ENCODE measurements at regions not wholly inside any gene's neighbourhood (a gene's known extent, or its start where the extent isn't known, plus 50 kb on each side); places are given as distances from the start of the nearest gene placed in this dataset.
"Not testable (repeated sequence)": the region's sequence is repeated elsewhere in the genome, so short reads cannot be mapped to it uniquely, and the experiment has no call there.

DNA sequence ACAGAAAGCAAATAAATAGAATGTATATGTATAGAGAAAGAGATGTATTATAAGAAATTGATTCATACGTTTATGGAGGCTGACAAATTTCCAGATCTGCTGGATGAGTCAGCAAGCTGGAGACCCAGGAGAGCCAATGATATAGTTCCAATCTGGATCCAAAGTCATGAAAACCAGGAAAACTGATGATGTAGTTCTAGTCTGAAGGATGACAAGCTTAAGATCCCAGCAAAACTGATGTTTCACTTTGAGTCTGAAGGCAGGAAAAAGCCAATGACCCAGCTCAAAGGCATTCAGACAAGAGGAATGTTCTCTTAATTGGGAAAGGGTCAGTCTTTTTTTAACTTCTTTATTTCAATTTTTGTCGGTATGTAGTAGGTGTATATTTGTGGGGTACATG, 102.6 kb downstream of the LHFPL1 start:
- intact Hi-C loops (cut with DNase I) = no loop called here
- no peak for DNase-seq

DNA sequence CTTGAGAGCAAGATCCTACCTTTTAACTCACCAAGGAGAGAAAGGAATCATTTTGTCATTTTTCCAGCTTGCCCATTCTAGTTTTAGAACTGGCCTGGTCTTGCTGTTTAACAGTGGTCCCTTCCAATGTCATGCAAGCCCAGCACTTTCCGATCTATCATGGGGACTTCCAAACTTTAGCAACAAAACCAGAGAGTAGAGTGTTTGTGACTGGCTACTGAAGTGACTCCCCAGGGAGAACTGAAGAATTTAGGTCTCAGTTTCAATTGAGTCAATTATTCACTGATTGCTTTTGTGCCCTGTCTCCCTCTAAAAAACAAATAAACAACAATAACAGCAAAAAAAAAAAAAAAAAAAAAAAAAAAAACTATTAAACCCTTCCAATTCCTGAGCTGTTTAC, 108.3 kb downstream of the LHFPL1 start:
- no peak for DNase-seq
- intact Hi-C loops (cut with DNase I) = no loop called here

DNA sequence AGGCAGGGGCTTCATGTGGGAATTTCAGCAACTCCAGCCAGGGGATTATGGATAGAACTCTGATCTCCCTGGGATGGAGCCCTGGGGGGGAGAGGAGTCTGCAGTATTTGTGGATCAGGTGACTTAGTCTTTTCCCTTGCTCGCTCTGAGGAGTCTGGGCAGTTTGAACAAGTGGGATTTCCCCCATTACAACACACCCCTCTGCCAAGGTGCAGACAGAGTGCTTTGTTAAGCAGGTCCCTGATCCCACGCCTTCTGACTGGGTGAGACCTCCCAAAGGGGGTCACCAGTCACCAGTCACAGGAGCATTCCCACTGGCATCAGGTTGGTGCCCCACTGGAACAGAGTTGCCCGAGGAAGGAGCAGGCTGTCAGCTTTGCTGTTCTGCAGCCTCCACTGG, 123.9 kb downstream of the LHFPL1 start:
- DNase-seq = peak in 2 of 10 donors; percentile 33 to 57
- intact Hi-C loops (cut with DNase I) = no loop called here

DNA sequence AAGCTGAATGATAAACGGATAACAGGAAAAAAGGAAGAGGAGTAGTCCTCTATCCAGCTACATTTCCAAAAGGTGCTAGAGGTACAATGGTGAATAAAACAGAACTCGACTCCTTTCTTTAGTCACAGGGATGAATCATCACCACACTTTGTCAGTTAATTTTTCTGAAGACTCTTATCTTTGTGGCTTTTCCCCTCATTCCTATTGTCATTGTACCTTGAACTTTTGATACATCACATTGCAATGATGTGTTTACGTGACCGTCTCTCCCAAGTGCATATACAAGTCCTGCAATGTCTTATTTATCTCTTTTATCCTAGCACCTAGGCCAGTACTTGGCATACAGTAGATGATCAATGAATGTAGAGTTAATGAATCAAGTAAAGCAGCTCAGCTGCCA, 134.7 kb downstream of the LHFPL1 start:
- intact Hi-C loops (cut with DNase I) = no loop called here

DNA sequence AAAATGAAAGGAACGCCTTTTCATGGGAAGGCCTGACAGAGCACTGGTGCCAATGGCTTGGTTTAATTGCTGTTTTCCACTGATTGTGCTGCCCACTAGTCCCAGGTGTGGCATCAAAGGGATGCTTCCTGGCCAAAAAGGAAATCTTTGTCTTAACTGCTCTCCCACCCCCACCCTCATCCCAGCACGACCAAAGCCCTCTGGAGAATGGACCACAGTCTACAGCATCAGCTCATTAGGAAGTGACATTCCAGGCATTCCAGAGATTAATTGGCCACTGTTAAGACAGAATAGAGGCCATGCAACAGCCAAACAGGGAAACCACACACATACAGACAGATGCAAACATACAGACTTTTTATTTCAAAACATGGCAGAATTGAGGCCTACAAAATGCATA, 143.2 kb downstream of the LHFPL1 start:
- intact Hi-C loops (cut with DNase I) = no loop called here
- DNase-seq = no peak

More for the DNA sequence above, 134.7 kb downstream of the LHFPL1 start:
- no peak for DNase-seq

DNA sequence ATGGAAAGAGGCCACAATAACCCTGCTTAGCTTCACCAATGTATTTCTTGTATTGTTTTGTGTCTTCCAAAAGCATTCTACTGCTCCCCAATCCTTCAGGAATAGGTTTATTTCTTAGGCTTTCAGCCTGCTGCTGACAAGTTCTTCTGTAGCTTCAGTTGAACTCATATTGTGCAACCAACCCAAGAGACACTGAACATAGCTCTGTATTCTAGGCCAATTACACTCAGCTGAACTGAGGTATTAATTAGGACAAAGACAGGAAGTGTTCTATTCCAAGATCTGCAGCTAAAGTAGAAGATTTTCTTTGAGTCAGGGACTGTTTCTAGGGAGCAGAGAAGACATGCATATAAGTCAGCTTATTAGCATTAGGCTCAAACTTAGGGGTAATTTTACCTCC, 151.8 kb downstream of the LHFPL1 start:
- no peak for DNase-seq
- intact Hi-C loops (cut with DNase I) = no loop called here

DNA sequence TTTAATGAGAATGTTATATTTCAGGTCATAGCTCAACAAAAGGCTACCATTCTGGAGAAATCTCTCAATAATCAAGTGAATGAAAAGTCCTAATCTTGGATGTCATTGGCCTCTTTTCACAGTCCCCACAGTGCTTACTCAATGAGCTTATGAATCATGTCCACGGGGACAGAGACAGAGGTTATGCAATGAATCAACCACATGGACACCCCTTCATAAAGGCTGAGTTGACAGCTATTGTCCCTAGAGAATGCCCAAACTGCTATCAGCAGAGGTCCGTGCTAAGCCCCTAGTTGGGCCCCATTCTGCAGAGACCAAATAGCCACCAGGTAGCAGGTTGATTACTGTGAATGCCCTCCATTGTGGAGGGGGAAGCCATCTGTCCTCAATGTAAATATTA, 158.1 kb downstream of the LHFPL1 start:
- intact Hi-C loops (cut with DNase I) = no loop called here
- DNase-seq = no peak

DNA sequence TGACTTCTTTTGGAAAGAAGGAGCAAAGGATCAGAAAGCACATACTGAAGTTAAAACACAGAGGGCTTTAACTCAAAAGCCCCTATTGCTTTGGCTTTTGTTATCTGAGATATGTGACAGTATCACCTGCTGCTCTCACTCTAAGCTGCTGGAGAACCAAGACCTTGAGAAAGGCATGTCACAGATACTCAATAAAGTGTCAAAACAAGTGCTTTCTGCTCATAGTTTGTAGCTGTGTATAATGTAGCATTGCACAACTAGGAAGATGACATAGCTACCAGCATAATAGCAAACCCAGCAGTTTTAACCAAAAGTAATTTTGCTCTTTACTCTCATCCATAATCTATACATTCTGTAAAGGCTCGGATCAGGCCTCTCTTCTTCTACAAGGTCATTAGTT, 159.6 kb downstream of the LHFPL1 start:
- intact Hi-C loops (cut with DNase I) = no loop called here

DNA sequence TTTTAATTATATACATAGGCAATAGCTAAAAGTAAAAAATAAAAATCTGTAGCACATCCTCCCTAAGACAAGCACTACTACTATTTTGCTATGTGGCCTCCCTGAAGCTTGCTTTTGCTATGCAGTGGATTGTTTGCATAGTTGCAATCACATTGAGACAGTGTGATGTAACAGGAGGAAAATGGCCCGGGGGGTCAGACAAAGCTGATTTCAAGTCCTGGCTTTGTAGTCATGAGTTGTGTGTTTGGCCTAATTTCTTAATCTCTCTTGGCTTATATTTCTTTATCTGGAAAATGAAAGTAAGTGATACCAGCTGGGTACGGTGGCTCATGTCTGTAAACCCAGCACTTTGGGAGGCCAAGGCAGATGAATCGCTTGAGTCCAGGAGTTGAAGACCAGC, 166.6 kb downstream of the LHFPL1 start:
- DNase-seq = no peak
- intact Hi-C loops (cut with DNase I) = no loop called here

More for the DNA sequence above, 159.6 kb downstream of the LHFPL1 start:
- DNase-seq = no peak

DNA sequence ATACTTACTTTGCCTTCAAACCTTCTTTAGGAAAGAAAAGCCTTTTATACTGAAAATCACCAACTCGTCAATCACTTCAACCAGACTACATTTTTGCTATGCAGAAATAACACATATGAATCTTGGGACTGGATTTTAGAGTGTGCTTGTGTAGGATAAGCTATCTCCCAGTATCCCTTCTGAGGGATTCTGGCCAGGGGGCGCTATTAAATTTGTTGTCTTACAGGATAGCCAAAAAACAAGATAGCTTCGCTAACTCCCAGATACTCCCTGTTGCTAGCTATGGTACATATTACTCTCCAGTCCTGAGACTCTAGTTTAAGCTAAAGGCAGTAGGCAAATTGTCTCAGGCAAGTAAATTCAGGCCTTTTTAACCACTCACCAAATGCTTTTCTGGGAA, 167.2 kb downstream of the LHFPL1 start:
- DNase-seq = no peak
- intact Hi-C loops (cut with DNase I) = no loop called here

DNA sequence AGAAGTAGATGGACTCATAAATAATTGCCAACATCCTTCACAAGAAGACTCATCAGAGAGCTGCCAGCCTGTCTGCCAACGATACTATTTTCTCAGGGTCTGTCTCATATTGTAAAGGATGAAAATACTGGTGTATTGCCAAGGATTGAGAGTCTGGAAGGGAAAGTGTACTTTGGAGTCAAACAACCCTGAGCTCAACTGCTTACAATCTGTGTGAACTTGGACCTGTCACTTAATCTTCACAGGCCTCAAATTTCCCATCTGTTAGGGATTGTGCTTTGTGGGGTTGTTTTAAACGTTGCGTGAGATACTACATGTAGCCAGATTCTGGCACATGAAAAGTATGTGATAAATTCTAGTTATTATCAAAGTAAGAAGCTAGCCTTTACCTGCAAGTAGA, 169.1 kb downstream of the LHFPL1 start:
- intact Hi-C loops (cut with DNase I) = no loop called here
- DNase-seq = no peak

DNA sequence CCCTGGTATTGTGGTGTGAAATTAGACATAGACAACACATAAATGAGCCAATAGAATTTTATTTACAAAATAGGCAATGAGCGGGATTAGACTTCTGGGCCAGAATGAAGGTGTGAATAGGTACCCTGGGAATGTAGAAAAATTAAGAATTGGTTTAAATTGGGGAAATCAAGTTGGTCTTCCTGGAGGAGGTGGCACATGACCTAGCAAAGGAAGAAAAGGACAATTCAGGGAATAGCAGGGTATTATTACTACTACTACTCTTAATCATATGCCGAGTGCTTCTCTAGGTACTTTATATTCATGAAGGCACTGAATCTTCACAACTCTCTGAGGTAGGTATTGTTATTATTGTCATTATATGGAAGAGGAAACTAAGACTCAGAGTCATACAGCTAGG, 202.1 kb downstream of the LHFPL1 start:
- intact Hi-C loops (cut with DNase I) = no loop called here
- no peak for DNase-seq

DNA sequence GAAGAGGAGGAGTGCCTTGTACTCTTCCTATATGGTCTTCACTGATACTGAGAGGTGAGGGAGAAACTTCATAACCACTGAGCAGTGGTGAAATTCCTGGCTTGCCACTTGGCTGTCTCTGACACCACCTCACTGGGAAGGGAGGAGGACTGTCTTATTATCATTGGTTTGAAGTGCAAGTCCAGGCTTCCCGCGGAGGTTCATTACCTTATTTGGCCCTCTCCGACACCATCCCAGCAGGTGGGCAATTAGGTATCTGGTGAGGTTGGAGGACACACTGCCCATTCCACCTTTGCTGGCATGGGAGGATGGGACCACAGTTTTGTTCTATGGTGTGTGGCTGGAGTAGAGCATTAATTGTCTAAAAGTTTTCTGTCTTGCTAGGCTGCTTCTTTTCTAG, 206.1 kb downstream of the LHFPL1 start:
- intact Hi-C loops (cut with DNase I) = no loop called here
- DNase-seq = no peak

DNA sequence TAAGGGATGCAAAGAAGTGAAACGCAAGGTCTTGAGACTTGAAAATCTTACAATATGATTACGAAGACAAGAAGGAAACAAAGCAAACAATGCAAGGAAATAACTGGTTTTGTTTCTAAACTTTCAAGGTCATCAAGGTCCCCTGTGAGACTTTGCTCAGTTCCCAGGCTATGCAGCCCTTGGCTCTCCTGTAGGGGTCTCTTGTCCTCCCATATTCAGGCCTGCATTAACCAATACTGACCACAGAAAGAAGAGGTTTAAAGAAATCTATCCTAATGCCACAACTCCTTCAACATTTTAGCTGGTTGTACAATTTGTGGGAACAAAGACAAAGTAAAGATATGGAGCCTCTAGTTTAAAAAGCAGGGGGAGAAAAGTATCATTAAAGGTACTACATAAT, 209.2 kb downstream of the LHFPL1 start:
- intact Hi-C loops (cut with DNase I) = no loop called here
- no peak for DNase-seq

DNA sequence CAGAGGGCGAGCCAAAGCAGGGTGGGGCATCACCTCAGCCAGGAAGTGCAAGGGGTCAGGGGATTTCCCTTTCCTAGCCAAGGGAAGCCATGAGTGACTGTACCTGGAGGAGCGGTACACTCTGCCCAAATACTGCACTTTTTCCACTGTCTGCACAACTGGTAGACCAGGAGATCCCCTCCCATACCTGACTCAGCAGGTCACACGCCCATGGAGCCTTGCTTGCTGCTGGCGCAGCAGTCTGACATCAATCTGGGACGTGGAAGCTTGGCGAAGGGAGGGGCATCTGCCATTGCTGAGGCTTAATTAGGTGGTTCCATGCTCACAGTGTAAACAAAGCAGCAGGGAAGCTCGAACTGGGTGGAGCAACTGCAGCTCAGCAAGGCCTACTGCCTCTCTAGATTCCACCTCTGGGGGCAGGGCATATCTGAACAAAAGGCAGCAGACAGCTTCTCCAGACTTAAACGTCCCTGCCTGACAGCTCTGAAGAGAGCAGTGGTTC, 217.7 kb downstream of the LHFPL1 start:
- intact Hi-C loops (cut with DNase I) = not testable (repeated sequence)

DNA sequence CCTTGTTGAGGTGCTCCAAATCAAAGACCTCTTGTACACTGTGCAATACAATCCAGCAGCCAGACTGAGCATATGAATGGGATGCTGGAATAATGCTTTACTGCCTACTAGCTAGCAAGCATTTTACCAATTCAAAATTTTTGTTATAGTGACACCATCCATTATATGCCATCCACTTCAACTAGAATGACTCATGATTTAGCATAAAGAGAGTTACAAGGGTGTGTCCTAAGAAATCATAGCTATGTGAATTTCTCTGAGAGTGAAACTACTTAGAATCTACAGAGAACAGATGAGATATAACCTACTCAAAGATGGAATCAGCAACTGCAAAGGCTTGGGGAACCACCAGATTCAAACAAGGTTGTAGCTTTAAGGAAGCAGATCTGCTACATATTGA, 221.9 kb downstream of the LHFPL1 start:
- intact Hi-C loops (cut with DNase I) = no loop called here
- DNase-seq = no peak

More for the DNA sequence above, 217.7 kb downstream of the LHFPL1 start:
- DNase-seq = not testable (repeated sequence)

DNA sequence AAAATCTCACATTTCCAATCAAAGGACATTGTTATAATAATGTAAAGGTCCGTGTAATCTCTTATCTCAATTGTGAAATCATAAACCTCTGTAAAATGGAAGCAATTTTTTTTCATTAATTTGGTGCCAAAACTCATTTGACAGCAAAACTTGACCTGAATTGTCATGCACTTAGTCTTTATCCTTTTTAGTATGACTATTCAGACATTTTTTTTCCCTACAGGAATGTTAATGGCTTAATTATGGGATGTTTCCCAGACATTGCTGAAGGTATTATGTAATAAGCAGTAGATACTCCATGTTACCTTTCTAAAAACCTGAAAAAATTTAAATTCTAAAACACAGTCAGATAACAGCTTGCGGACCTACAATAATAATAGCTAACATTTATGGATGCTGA, 228.9 kb downstream of the LHFPL1 start:
- DNase-seq = no peak
- intact Hi-C loops (cut with DNase I) = no loop called here

DNA sequence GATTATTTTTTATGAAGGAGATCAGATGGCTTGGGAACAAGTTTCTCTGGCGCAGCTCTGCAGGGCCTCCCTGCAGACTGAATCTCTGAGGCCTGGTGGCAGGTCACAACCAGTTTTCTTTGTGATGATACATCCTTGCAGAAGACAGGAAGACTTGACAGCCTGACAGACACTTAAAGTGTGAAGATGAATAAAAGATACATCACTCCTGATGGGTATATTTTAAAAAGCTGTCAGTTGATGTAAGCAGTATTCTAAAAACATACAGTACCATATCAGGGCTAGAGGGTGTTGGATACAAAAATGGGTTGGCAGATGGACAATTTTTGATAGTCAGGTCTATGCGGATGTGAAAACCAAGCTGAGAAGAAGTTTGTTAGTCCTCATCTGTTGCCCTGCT, 239.5 kb downstream of the LHFPL1 start:
- no peak for DNase-seq
- intact Hi-C loops (cut with DNase I) = no loop called here

DNA sequence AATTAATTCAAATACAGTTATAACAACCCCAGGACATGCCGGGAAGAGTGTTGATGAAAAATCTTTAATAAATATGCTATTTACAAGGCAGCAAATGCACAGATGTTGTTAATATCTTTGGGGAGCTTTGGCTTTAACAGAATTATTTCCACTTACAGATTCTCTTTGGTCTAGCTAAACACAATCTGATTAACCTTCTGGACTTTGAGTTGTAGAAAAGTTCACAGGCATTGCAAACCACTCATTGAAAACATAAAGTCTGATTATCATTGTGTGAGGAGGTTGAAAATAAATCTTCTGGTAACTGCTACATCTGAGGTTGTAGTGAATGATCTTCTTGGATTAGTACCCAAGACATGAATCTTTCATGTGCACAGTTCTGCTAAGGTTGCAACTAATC, 255.6 kb downstream of the LHFPL1 start:
- intact Hi-C loops (cut with DNase I) = no loop called here
- no peak for DNase-seq

DNA sequence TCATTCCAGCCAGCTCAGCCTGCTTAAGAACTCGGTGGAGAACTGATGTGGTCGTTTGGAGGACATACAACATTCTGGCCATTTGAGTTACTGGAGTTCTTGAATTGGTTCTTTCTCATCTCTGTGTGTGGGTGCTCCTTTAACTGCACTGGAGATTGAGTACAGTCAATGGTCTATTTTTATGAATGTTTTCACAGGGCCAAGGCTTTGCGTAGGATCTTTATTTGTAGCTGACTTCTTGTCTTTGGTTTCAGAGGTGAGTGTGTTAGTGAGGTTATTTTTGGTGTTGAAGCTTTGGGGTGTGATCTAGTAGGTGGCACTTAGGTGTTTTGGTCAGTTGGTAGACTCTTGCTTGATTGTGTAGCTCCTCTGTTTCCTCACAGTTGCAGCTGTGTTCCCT, 288.4 kb downstream of the LHFPL1 start:
- intact Hi-C loops (cut with DNase I) = no loop called here
- DNase-seq = no peak

DNA sequence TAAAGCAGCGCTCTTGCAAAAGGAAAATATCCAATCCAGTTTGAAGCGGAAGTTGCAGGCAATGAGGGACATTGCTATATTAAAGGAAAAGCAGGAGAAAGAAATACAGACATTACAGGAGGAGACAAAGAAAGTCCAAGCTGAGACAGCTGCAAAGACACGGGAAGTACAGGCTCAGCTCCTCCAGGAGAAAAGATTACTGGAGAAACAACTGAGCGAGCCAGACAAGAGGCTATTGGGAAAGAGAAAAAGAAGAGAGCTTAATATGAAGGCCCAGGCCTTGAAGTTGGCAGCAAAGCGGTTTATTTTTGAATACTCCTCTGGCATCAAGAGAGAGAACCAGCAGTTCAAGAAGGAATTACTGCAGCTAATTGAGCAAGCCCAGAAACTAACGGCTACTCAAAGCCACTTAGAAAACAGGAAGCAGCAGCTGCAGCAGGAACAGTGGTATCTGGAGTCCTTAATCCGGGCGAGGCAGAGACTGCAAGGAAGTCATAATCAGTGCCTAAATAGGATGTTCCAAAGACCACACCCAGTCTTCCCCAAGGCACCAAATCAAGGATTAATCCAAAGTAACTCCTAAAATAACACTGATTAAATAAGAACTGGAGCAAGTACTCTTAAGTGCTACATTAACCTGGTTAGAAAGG, 298.0 kb downstream of the LHFPL1 start:
- DNase-seq; intact Hi-C loops (cut with DNase I): not testable (repeated sequence)

DNA sequence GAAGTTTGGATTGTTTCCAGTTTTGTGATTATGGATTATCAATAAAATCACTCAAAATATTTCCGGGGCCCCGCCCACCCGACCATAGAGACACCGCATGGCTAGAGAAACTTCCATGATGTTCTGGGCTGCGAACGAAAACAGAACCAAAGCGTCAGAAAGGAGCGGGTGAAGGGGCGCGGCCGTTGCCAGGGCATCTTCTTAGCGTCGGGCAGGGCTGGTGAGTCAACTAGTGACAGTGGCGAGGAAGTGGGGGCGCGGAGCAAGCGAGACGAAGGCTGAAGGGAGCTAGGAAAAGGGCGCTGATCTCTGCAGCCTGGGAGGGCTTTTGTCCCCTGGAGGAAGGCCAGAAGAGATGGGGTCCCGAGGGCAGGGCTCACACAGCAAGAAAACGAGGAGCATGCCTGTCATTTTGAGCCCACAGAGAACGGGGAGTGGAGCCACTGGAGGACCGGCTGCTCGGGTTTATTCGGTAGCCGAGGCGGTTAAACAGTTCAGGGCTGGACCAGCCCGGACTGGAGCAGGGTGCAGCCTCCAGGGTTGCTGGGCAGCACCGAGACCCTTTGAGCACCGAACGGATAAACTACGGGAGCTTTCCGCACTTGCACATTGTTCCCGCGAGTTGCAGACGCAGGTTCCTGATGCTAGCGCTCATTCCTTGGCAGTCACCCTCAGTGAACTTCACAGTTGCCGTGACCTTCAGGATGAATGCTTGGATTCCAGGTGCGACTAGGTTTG, 298.1 kb upstream of the TRPC5 start:
- intact Hi-C loops (cut with DNase I) = no loop called here
- DNase-seq = peak in 1 of 10 donors; percentile 60

Measured in posterior cingulate gyrus (tissue), 11 donors.